DOHH2 (cell line): ENCODE measurements at regions not wholly inside any gene's neighbourhood (a gene's known extent, or its start where the extent isn't known, plus 50 kb on each side); places are given as distances from the start of the nearest gene placed in this dataset.

Experiments
- H3F3A ChIP-seq: fragments of 200-600 bp; sonication (generic), shearing (Covaris generic); 2 replicates; pipeline ENCODE4 v1.6.0; 2016; ENCODE audit warnings: antibody characterized with exemption, mild to moderate bottlenecking; ENCODE audit not compliant: control insufficient read depth, insufficient read depth
- H3K27ac ChIP-seq: fragments of 200-600 bp; sonication (generic); 2 replicates; pipeline ENCODE4 v1.5.1; 2014; ENCODE audit warnings: low read depth, mild to moderate bottlenecking, low read length, moderate library complexity
- H3K27me3 ChIP-seq: fragments of 200-600 bp; sonication (generic); 2 replicates; pipeline ENCODE4 v1.6.1; 2014; ENCODE audit warnings: mild to moderate bottlenecking, low read length, mixed read lengths; ENCODE audit not compliant: control insufficient read depth
- H3K36me3 ChIP-seq: fragments of 200-600 bp; sonication (generic); 2 replicates; pipeline ENCODE4 v1.6.1; 2014; ENCODE audit warnings: mild to moderate bottlenecking, low read length, moderate library complexity, mixed read lengths; ENCODE audit not compliant: control insufficient read depth
- H3K4me1 ChIP-seq: fragments of 200-600 bp; sonication (generic); 2 replicates; pipeline ENCODE4 v1.6.1; 2014; ENCODE audit warnings: mild to moderate bottlenecking, low read length, mixed read lengths; ENCODE audit not compliant: control insufficient read depth
- H3K4me2 ChIP-seq: fragments of 200-600 bp; sonication (generic); 2 replicates; pipeline ENCODE4 v1.6.0; 2014; ENCODE audit warnings: mild to moderate bottlenecking, low read length, moderate library complexity
- H3K4me3 ChIP-seq: fragments of 200-600 bp; sonication (generic); 2 replicates; pipeline ENCODE4 v1.5.1; 2014; ENCODE audit warnings: mild to moderate bottlenecking, low read length, mixed read lengths
- H3K79me2 ChIP-seq: fragments of 200-600 bp; sonication (generic); 2 replicates; pipeline ENCODE4 v1.6.1; 2014; ENCODE audit warnings: mild to moderate bottlenecking, low read length, mixed read lengths; ENCODE audit not compliant: control insufficient read depth
- H3K9me2 ChIP-seq: fragments of 200-600 bp; sonication (generic); replicated peaks from 2 replicates; pipeline ENCODE4 v1.6.1; 2014; ENCODE audit warnings: mild to moderate bottlenecking, low read length, mixed read lengths; ENCODE audit not compliant: control insufficient read depth
- H3K9me3 ChIP-seq: fragments of 200-600 bp; sonication (generic); 2 replicates; pipeline ENCODE4 v1.6.1; 2014; ENCODE audit warnings: antibody characterized with exemption, low read length, mixed read lengths; ENCODE audit not compliant: control insufficient read depth, insufficient read depth
- H4K20me1 ChIP-seq: fragments of 200-600 bp; sonication (generic); 2 replicates; pipeline ENCODE4 v1.6.0; 2014; ENCODE audit warnings: low read depth, mild to moderate bottlenecking, antibody characterized with exemption, low read length, moderate library complexity; ENCODE audit not compliant: control insufficient read depth, insufficient read depth
- EZH2phosphoT487 ChIP-seq: fragments of 200-600 bp; sonication (generic); IDR thresholded peaks from 2 replicates; pipeline ENCODE4 v1.6.1; 2017; ENCODE audit warnings: borderline replicate concordance, mild to moderate bottlenecking, antibody characterized with exemption, low read length, moderate library complexity, mixed read lengths
- TF ChIP-seq, protein P1 (sequence below): fragments of 200-600 bp; sonication (generic); IDR thresholded peaks from one replicate; pipeline ENCODE4 v1.5.1; 2014; ENCODE audit warnings: antibody characterized with exemption, mild to moderate bottlenecking, low read depth, low read length; ENCODE audit not compliant: poor library complexity, severe bottlenecking

DNA sequence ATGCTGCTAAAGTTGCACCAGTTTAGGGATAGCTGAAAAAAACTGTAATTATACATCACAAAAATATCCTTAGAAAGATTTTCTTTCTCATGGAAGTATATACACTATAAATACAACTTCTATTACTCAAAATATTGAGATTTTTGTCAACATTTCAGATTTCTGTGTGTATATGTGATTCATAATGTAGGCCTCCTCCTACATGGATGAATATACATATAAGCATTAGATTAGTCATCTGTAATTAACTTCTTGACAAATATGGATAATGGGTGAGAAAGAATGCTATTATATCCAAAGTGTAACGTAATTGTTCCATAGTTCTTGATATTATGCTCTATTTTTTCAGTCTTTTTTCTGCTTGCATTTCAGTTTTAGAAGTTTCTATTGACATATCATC, 124.9 kb downstream of the CBLL2 start:
- Histone ChIP-seq H4K20me1 (no peaks in the 10 kb centered on the region), H3K27ac (no peak overlapping the region), H3K36me3 (no peaks in the 10 kb centered on the region), H3K79me2 (no peaks in the 10 kb centered on the region), H3K9me3 (no peaks in the 10 kb centered on the region), H3K27me3 (no peaks in the 10 kb centered on the region), H3K4me1 (no peaks in the 10 kb centered on the region), H3K4me2 (no peak overlapping the region), H3K9me2 (no peaks in the 10 kb centered on the region), H3K4me3 (no peak overlapping the region), H3F3A (no peaks in the 10 kb centered on the region)
- TF ChIP-seq EZH2phosphoT487, result no peak
- TF ChIP-seq, protein P1, sequence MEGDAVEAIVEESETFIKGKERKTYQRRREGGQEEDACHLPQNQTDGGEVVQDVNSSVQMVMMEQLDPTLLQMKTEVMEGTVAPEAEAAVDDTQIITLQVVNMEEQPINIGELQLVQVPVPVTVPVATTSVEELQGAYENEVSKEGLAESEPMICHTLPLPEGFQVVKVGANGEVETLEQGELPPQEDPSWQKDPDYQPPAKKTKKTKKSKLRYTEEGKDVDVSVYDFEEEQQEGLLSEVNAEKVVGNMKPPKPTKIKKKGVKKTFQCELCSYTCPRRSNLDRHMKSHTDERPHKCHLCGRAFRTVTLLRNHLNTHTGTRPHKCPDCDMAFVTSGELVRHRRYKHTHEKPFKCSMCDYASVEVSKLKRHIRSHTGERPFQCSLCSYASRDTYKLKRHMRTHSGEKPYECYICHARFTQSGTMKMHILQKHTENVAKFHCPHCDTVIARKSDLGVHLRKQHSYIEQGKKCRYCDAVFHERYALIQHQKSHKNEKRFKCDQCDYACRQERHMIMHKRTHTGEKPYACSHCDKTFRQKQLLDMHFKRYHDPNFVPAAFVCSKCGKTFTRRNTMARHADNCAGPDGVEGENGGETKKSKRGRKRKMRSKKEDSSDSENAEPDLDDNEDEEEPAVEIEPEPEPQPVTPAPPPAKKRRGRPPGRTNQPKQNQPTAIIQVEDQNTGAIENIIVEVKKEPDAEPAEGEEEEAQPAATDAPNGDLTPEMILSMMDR, result no peak

DNA sequence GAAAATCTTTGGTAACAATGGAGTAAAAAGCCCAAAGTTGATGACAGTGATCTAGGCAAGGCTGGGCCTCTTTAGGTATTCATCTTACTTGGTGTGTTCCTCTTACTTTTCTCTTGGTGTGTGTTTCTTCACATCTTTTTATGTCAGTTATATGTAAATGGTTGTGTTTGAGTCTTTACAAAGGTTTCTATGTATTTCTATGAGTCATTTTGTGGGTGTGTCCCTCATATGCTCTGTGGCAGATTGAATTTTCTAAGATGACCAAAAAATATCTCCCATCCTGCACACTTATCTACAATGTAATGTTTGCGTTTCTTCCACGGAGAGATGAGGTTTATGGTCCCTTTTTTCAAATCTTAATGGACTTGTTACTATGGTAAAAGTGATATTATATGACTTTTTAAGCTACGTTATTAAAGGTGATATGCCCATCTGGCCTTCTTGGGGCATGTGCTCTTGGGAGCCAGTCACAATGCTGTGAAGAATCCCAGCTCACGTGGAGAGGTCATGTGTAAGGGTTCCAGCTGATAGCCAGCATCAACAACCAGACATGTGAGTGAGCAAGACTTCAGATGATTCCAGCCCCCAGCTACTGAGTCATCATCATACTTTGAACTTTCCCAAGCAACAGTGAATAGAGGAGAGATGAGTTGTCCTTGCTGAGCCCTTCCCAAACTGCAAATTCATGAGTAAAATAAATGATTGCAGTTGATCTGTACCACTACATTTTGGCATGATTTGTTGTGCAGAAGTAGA, 126.9 kb downstream of the CBLL2 start:
- H3K4me1 ChIP-seq, result no peaks in the 10 kb centered on the region
- no peaks in the 10 kb centered on the region for H3F3A ChIP-seq
- H4K20me1 ChIP-seq, result no peaks in the 10 kb centered on the region
- H3K79me2 ChIP-seq, result no peaks in the 10 kb centered on the region
- no peak overlapping the region for H3K27ac ChIP-seq
- TF ChIP-seq, protein P1, result no peak
- TF ChIP-seq EZH2phosphoT487, result no peak
- no peaks in the 10 kb centered on the region for H3K9me2 ChIP-seq
- no peaks in the 10 kb centered on the region for H3K9me3 ChIP-seq
- H3K27me3 ChIP-seq, result no peaks in the 10 kb centered on the region
- no peak overlapping the region for H3K4me3 ChIP-seq
- H3K4me2 ChIP-seq, result no peak overlapping the region
- no peaks in the 10 kb centered on the region for H3K36me3 ChIP-seq

DNA sequence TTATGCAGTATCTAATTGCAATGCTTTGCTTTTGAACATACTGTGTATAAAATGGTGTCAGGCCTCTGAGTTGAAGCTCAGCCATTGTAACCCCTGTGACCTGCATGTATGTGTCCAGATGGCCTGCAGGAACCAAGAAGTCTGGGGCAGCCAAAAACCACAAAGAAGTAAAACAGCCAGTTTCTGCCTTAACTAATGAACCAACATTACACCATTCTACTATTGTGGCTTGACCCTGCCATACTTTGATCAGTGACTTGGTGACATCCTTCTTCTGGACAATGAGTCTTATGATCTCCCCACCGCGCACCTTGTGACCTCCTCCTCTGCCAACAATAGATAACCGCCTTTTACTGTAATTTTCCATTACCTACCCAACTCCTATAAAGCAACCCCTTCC, 131.6 kb downstream of the CBLL2 start:
- no peaks in the 10 kb centered on the region for H3K36me3 ChIP-seq
- no peak overlapping the region for H3K4me3 ChIP-seq
- no peak overlapping the region for H3K27ac ChIP-seq
- no peaks in the 10 kb centered on the region for H3K9me3 ChIP-seq
- no peaks in the 10 kb centered on the region for H3K4me1 ChIP-seq
- H3K4me2 ChIP-seq, result no peak overlapping the region
- H4K20me1 ChIP-seq, result no peaks in the 10 kb centered on the region
- H3K79me2 ChIP-seq, result no peaks in the 10 kb centered on the region
- no peaks in the 10 kb centered on the region for H3K27me3 ChIP-seq
- H3F3A ChIP-seq, result no peaks in the 10 kb centered on the region
- no peak for TF ChIP-seq EZH2phosphoT487
- TF ChIP-seq, protein P1, result no peak
- H3K9me2 ChIP-seq, result no peaks in the 10 kb centered on the region
